WTC11 (cell line): ENCODE measurements at regions not wholly inside any gene's neighbourhood (a gene's known extent, or its start where the extent isn't known, plus 50 kb on each side); places are given as distances from the start of the nearest gene placed in this dataset.

Source experiments
- ATAC-seq: fragments of 200-7000 bp; cut with Tn5 transposase; 2 replicates; pipeline ENCODE4 v1.10.0; 2021; ENCODE audit warnings: mild to moderate bottlenecking, moderate library complexity
- CTCF ChIA-PET: fragments of 300-600 bp; sonication (Branson Sonifier 250); formaldehyde crosslinking; loops from one replicate; lab custom pipeline; 2021; ENCODE audit warnings: antibody characterized with exemption; lab: Charles Lee
- POLR2A ChIA-PET: fragments of 350-600 bp; sonication (Branson Sonifier 250); formaldehyde crosslinking; loops from one replicate; lab custom pipeline; 2021; ENCODE audit warnings: antibody characterized with exemption; lab: Charles Lee
- DNase-seq: peaks from one replicate; pipeline ENCODE4 v3.0.0; 2021; ENCODE audit warnings: low spot score
- H3K27ac Mint-ChIP-seq: 2 replicates; pipeline ENCODE4 v1.8.0; 2021; ENCODE audit warnings: mixed read lengths
- H3K27me3 Mint-ChIP-seq: 2 replicates; pipeline ENCODE4 v1.8.0; 2021; ENCODE audit warnings: low read depth, mild to moderate bottlenecking, moderate library complexity, mixed read lengths
- H3K36me3 Mint-ChIP-seq: 2 replicates; pipeline ENCODE4 v1.8.0; 2021; ENCODE audit warnings: mixed read lengths
- H3K4me1 Mint-ChIP-seq: 2 replicates; pipeline ENCODE4 v1.8.0; 2022; ENCODE audit warnings: mixed read lengths
- H3K4me3 Mint-ChIP-seq: 2 replicates; pipeline ENCODE4 v1.8.0; 2021; ENCODE audit warnings: mild to moderate bottlenecking, moderate library complexity, mixed read lengths
- H3K9me3 Mint-ChIP-seq: 2 replicates; pipeline ENCODE4 v1.8.0; 2021; ENCODE audit warnings: mixed read lengths
- ATF1 ChIP-seq: sonication (generic); formaldehyde crosslinking; IDR thresholded peaks from 2 replicates; pipeline ENCODE4 v1.8.1; 2023; ENCODE audit warnings: mild to moderate bottlenecking, moderate library complexity, missing genetic modification reagents
- ATF6 ChIP-seq: sonication (generic); formaldehyde crosslinking; IDR thresholded peaks from 2 replicates; pipeline ENCODE4 v1.8.1; 2023; ENCODE audit warnings: mild to moderate bottlenecking, missing genetic modification reagents
- E2F5 ChIP-seq: sonication (generic); formaldehyde crosslinking; IDR thresholded peaks from 2 replicates; pipeline ENCODE4 v1.8.1; 2022; ENCODE audit warnings: mild to moderate bottlenecking, moderate library complexity, missing genetic modification reagents
- ELF4 ChIP-seq: sonication (generic); formaldehyde crosslinking; IDR thresholded peaks from 2 replicates; pipeline ENCODE4 v1.8.1; 2022; ENCODE audit warnings: low read depth, mild to moderate bottlenecking, moderate library complexity, missing genetic modification reagents
- GTF2I ChIP-seq: fragments of 250-450 bp; sonication (Bioruptor Pico); conservative IDR thresholded peaks from 2 replicates; pipeline ENCODE4 v1.4.0; 2021; ENCODE audit warnings: mild to moderate bottlenecking
- HMGXB4 ChIP-seq: sonication (generic); formaldehyde crosslinking; IDR thresholded peaks from 2 replicates; pipeline ENCODE4 v1.8.1; 2023; ENCODE audit warnings: mild to moderate bottlenecking, moderate library complexity, missing genetic modification reagents
- IRF2 ChIP-seq: sonication (generic); formaldehyde crosslinking; IDR thresholded peaks from 2 replicates; pipeline ENCODE4 v1.8.0; 2022; ENCODE audit warnings: low read depth, missing genetic modification reagents, borderline replicate concordance
- KAT7 ChIP-seq: sonication (generic); formaldehyde crosslinking; IDR thresholded peaks from 2 replicates; pipeline ENCODE4 v1.8.1; 2023; ENCODE audit warnings: missing genetic modification reagents, mild to moderate bottlenecking, borderline replicate concordance
- OVOL2 ChIP-seq: fragments of 250-450 bp; sonication (Bioruptor Pico); IDR thresholded peaks from 2 replicates; pipeline ENCODE4 v1.9.0; 2021; ENCODE audit warnings: mild to moderate bottlenecking, borderline replicate concordance
- PREB ChIP-seq: sonication (generic); formaldehyde crosslinking; IDR thresholded peaks from 2 replicates; pipeline ENCODE4 v1.8.1; 2022; ENCODE audit warnings: mild to moderate bottlenecking, missing genetic modification reagents, moderate library complexity, borderline replicate concordance
- RELA ChIP-seq: sonication (generic); formaldehyde crosslinking; IDR thresholded peaks from 2 replicates; pipeline ENCODE4 v1.8.1; 2022; ENCODE audit warnings: missing genetic modification reagents, mild to moderate bottlenecking, borderline replicate concordance
- TCF7 ChIP-seq: sonication (generic); formaldehyde crosslinking; IDR thresholded peaks from 2 replicates; pipeline ENCODE4 v1.8.0; 2022; ENCODE audit warnings: mild to moderate bottlenecking, low read depth, missing genetic modification reagents, moderate library complexity
- TEAD1 ChIP-seq: sonication (generic); formaldehyde crosslinking; IDR thresholded peaks from 2 replicates; pipeline ENCODE4 v1.8.0; 2022; ENCODE audit warnings: mild to moderate bottlenecking, missing genetic modification reagents
- TEAD4 ChIP-seq: sonication (generic); formaldehyde crosslinking; IDR thresholded peaks from 2 replicates; pipeline ENCODE4 v1.8.0; 2022; ENCODE audit warnings: mild to moderate bottlenecking, missing genetic modification reagents
- USF1 ChIP-seq: sonication (generic); formaldehyde crosslinking; IDR thresholded peaks from 2 replicates; pipeline ENCODE4 v1.8.0; 2022; ENCODE audit warnings: mild to moderate bottlenecking, missing genetic modification reagents
- USF2 ChIP-seq: sonication (generic); formaldehyde crosslinking; IDR thresholded peaks from 2 replicates; pipeline ENCODE4 v1.8.1; 2023; ENCODE audit warnings: mild to moderate bottlenecking, missing genetic modification reagents, moderate library complexity
- ZNF512 ChIP-seq: sonication (generic); formaldehyde crosslinking; IDR thresholded peaks from 2 replicates; pipeline ENCODE4 v1.8.1; 2022; ENCODE audit warnings: missing genetic modification reagents, borderline replicate concordance
- ZNF532 ChIP-seq: fragments of 250-450 bp; sonication (Bioruptor Pico); IDR thresholded peaks from 2 replicates; pipeline ENCODE4 v1.9.0; 2021; ENCODE audit warnings: mild to moderate bottlenecking, borderline replicate concordance

- no peaks in the 10 kb centered on the region for H3K36me3 Mint-ChIP-seq
- CTCF ChIA-PET, result no interaction called here
- no peak overlapping the region for H3K27ac Mint-ChIP-seq
These were observed 335.4 kb upstream of the FAT1 start for GRCh38 chr4:187059021-187059420.

GRCh38 chr4:187059895-187060294 is 336.2 kb upstream of the FAT1 start:
- CTCF ChIA-PET, result interaction anchor here (0.5 kb wide), 1 partner anchor 149 kb away, joined by 5 read pairs; no protein-coding TSS in a partner anchor
- Mint-ChIP-seq H3K4me3 (no peak overlapping the region), H3K27me3 (no peaks in the 10 kb centered on the region), H3K9me3 (no peaks in the 10 kb centered on the region), H3K4me1 (peaks cover 11% of the 10 kb centered on the region), H3K27ac (no peak overlapping the region), H3K36me3 (no peaks in the 10 kb centered on the region)
- POLR2A ChIA-PET, result no interaction called here
- TF ChIP-seq HMGXB4 (CRISPR knock-in tag), result no peak
- no peak for TF ChIP-seq ATF6 (CRISPR knock-in tag)
- no peak for TF ChIP-seq OVOL2
- TF ChIP-seq ELF4 (CRISPR knock-in tag), result no peak
- TF ChIP-seq TEAD1 (CRISPR knock-in tag), result no peak
- no peak for TF ChIP-seq USF2 (CRISPR knock-in tag)
- TF ChIP-seq ZNF532, result no peak
- no peak for TF ChIP-seq ZNF512
- no peak for TF ChIP-seq PREB (CRISPR knock-in tag)
- TF ChIP-seq IRF2 (CRISPR knock-in tag), result no peak
- TF ChIP-seq TCF7 (CRISPR knock-in tag), result no peak
- no peak for TF ChIP-seq RELA
- no peak for TF ChIP-seq KAT7
- no peak for TF ChIP-seq ATF1
- TF ChIP-seq USF1 (CRISPR knock-in tag), result no peak
- no peak for TF ChIP-seq E2F5 (CRISPR knock-in tag)
- ATAC-seq (peak; percentile 30; the same call in 1 of the 2 replicates), DNase-seq (no peak)

More at GRCh38 chr4:187059021-187059420, 335.4 kb upstream of the FAT1 start:
- Mint-ChIP-seq H3K27me3 (no peaks in the 10 kb centered on the region), H3K4me1 (peaks cover 8% of the 10 kb centered on the region), H3K4me3 (no peak overlapping the region), H3K9me3 (no peaks in the 10 kb centered on the region)
- DNase-seq (no peak), ATAC-seq (no peak)
- no peak for TF ChIP-seq E2F5 (CRISPR knock-in tag)
- TF ChIP-seq GTF2I (CRISPR knock-in tag), result no peak
- TF ChIP-seq TEAD4 (CRISPR knock-in tag), result no peak
- POLR2A ChIA-PET, result no interaction called here
